ENCODE measurements at regions not wholly inside any gene's neighbourhood (a gene's known extent, or its start where the extent isn't known, plus 50 kb on each side); places are given as distances from the start of the nearest gene placed in this dataset.

DNA sequence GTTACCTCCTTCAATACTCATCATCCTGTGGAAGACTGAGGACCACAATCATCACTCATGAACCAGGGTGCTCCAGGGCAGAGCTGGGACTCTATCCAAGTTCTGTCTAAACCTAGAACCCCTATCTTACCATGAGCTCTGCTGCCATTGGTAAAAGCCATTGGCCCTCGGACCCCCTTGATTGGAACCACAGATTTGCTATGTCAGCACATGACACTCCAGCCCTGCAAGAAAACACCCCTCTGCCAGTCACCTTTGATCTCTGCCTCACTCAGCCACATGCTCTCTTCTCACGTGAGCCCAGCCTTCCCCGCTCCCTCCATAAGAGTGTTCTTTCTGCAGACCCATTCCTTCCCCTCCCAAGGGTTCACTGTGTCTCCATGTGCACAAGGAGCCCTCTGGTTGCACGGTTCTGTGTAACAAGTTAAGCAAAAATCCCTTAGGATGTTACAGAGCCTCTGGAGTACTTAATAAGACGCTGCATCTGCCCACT lies 468.8 kb upstream of the DYNLRB2 start:
- TF ChIP-seq EZH2phosphoT487 (IDR thresholded peaks at IDR 0.05; ENCODE audit: borderline replicate concordance, low read length) = no peak
- TF ChIP-seq, protein P1, sequence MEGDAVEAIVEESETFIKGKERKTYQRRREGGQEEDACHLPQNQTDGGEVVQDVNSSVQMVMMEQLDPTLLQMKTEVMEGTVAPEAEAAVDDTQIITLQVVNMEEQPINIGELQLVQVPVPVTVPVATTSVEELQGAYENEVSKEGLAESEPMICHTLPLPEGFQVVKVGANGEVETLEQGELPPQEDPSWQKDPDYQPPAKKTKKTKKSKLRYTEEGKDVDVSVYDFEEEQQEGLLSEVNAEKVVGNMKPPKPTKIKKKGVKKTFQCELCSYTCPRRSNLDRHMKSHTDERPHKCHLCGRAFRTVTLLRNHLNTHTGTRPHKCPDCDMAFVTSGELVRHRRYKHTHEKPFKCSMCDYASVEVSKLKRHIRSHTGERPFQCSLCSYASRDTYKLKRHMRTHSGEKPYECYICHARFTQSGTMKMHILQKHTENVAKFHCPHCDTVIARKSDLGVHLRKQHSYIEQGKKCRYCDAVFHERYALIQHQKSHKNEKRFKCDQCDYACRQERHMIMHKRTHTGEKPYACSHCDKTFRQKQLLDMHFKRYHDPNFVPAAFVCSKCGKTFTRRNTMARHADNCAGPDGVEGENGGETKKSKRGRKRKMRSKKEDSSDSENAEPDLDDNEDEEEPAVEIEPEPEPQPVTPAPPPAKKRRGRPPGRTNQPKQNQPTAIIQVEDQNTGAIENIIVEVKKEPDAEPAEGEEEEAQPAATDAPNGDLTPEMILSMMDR (IDR thresholded peaks at IDR 0.05; ENCODE audit: low read depth, low read length, poor library complexity, severe bottlenecking) = no peak
- Histone ChIP-seq H3K4me1 (ENCODE audit: control insufficient read depth, low read length) (no peaks in the 10 kb centered on the region), H3K4me3 (ENCODE audit: low read length) (no peak overlapping the region), H4K20me1 (ENCODE audit: control insufficient read depth, insufficient read depth, low read depth, low read length) (no peaks in the 10 kb centered on the region), H3K79me2 (ENCODE audit: control insufficient read depth, low read length) (no peaks in the 10 kb centered on the region), H3K9me3 (ENCODE audit: control insufficient read depth, insufficient read depth, low read length) (no peaks in the 10 kb centered on the region), H3K9me2 (replicated peaks; ENCODE audit: control insufficient read depth, low read length) (no peaks in the 10 kb centered on the region), H3K4me2 (ENCODE audit: low read length) (no peak overlapping the region), H3K27me3 (ENCODE audit: control insufficient read depth, low read length) (no peaks in the 10 kb centered on the region), H3K36me3 (ENCODE audit: control insufficient read depth, low read length) (no peaks in the 10 kb centered on the region), H3F3A (ENCODE audit: control insufficient read depth, insufficient read depth) (no peaks in the 10 kb centered on the region), H3K27ac (ENCODE audit: low read depth, low read length) (no peak overlapping the region)

DNA sequence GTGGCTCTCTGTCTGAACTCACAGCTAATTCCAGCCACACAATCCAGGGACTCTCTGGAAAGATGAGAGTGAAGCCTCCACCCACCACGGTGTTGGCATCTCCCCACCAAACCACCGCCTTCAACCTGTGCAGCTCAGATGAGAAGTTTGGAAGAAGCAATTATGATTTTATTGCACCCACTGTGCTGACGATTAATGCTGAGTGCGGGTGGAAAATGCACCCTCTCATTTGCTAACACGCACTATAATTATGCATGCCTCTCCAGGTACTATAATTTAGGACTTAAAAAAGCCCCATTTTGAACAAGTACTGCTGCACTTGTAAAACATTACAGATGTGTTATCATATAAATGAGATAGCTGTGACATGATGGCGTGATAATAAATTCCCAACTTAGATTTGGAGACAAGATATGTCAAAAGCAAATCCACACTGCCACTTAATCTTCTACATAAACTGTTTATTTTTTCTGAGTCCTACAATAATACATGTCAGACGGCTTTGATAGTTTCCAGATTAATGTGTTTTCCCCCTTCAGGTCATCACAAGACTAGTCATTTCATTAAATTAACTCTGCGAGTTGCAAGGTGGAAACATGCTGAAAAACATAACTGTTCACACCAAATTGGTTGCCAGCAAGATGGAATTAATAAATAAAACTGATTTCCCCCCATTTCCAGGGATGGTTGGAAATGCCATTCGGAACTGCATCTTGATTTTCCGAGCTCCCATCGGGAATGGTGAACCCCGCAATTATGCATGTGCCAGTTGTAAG lies 466.5 kb upstream of the MAF start:
- Histone ChIP-seq H4K20me1 (ENCODE audit: control insufficient read depth, insufficient read depth, low read depth, low read length) (no peaks in the 10 kb centered on the region), H3K9me3 (ENCODE audit: control insufficient read depth, insufficient read depth, low read length) (no peaks in the 10 kb centered on the region), H3F3A (ENCODE audit: control insufficient read depth, insufficient read depth) (no peaks in the 10 kb centered on the region), H3K27me3 (ENCODE audit: control insufficient read depth, low read length) (no peaks in the 10 kb centered on the region), H3K4me2 (ENCODE audit: low read length) (no peak overlapping the region), H3K4me3 (ENCODE audit: low read length) (no peak overlapping the region), H3K9me2 (replicated peaks; ENCODE audit: control insufficient read depth, low read length) (no peaks in the 10 kb centered on the region), H3K36me3 (ENCODE audit: control insufficient read depth, low read length) (no peaks in the 10 kb centered on the region), H3K4me1 (ENCODE audit: control insufficient read depth, low read length) (no peaks in the 10 kb centered on the region), H3K79me2 (ENCODE audit: control insufficient read depth, low read length) (no peaks in the 10 kb centered on the region), H3K27ac (ENCODE audit: low read depth, low read length) (no peak overlapping the region)
- TF ChIP-seq, protein P1 (IDR thresholded peaks at IDR 0.05; ENCODE audit: low read depth, low read length, poor library complexity, severe bottlenecking) = no peak
- no peak for TF ChIP-seq EZH2phosphoT487 (IDR thresholded peaks at IDR 0.05; ENCODE audit: borderline replicate concordance, low read length)

DNA sequence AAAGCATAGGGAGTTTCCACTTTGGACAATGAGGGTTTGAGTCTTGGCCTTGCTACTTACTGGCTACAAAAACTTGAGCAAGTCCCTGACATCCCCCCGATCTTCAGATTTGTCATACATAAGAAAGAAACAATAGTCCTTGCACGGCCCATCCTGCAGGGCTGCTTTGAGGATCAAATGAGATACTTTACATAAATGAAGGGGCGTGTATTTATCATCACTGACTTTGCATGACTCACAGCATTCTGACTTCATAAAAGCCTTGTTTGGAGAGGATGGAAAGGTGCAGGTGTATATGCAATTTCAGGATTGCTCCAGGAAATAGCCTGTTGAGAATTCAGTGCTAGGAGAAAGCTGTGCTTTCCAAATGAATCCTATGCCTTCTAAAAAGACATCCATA lies 465.0 kb upstream of the MAF start:
- Histone ChIP-seq H4K20me1 (ENCODE audit: control insufficient read depth, insufficient read depth, low read depth, low read length) (no peaks in the 10 kb centered on the region), H3K27me3 (ENCODE audit: control insufficient read depth, low read length) (no peaks in the 10 kb centered on the region), H3F3A (ENCODE audit: control insufficient read depth, insufficient read depth) (no peaks in the 10 kb centered on the region), H3K36me3 (ENCODE audit: control insufficient read depth, low read length) (no peaks in the 10 kb centered on the region), H3K9me2 (replicated peaks; ENCODE audit: control insufficient read depth, low read length) (no peaks in the 10 kb centered on the region), H3K79me2 (ENCODE audit: control insufficient read depth, low read length) (no peaks in the 10 kb centered on the region), H3K9me3 (ENCODE audit: control insufficient read depth, insufficient read depth, low read length) (no peaks in the 10 kb centered on the region), H3K4me3 (ENCODE audit: low read length) (no peak overlapping the region), H3K4me2 (ENCODE audit: low read length) (no peak overlapping the region), H3K27ac (ENCODE audit: low read depth, low read length) (no peak overlapping the region), H3K4me1 (ENCODE audit: control insufficient read depth, low read length) (no peaks in the 10 kb centered on the region)
- TF ChIP-seq EZH2phosphoT487 (IDR thresholded peaks at IDR 0.05; ENCODE audit: borderline replicate concordance, low read length) = no peak
- TF ChIP-seq, protein P1 (IDR thresholded peaks at IDR 0.05; ENCODE audit: low read depth, low read length, poor library complexity, severe bottlenecking) = no peak

Measured in DOHH2 (cell line).